ENCODE measurements at regions not wholly inside any gene's neighbourhood (a gene's known extent, or its start where the extent isn't known, plus 50 kb on each side); places are given as distances from the start of the nearest gene placed in this dataset.

DNA sequence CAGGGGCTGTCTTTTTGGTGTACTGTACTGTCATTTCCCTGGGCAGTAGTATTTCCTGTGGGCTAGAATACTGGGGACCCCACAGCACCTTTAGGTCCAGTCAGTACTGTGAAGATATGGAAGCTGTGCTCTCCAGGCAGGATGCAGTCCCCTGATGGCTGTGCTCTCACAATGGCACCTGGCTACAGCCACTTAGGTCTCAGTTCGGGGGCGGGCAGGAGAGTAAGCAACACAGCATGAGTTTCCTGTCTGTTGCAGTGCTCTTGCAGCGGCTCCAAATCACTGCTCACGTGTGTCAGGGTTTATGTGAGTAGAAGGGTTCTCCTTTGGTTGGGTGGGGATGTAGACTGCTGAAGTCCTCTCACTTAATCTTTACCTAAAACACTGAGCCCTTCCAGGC lies 810.4 kb downstream of the DACH1 start:
- Histone ChIP-seq H3K4me3 (no peak overlapping the region), H3K27ac (no peak overlapping the region)
- TF ChIP-seq, protein P1, sequence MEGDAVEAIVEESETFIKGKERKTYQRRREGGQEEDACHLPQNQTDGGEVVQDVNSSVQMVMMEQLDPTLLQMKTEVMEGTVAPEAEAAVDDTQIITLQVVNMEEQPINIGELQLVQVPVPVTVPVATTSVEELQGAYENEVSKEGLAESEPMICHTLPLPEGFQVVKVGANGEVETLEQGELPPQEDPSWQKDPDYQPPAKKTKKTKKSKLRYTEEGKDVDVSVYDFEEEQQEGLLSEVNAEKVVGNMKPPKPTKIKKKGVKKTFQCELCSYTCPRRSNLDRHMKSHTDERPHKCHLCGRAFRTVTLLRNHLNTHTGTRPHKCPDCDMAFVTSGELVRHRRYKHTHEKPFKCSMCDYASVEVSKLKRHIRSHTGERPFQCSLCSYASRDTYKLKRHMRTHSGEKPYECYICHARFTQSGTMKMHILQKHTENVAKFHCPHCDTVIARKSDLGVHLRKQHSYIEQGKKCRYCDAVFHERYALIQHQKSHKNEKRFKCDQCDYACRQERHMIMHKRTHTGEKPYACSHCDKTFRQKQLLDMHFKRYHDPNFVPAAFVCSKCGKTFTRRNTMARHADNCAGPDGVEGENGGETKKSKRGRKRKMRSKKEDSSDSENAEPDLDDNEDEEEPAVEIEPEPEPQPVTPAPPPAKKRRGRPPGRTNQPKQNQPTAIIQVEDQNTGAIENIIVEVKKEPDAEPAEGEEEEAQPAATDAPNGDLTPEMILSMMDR (IDR thresholded peaks at IDR 0.05), result no peak
- no peak for DNase-seq (ENCODE audit: low spot score)

DNA sequence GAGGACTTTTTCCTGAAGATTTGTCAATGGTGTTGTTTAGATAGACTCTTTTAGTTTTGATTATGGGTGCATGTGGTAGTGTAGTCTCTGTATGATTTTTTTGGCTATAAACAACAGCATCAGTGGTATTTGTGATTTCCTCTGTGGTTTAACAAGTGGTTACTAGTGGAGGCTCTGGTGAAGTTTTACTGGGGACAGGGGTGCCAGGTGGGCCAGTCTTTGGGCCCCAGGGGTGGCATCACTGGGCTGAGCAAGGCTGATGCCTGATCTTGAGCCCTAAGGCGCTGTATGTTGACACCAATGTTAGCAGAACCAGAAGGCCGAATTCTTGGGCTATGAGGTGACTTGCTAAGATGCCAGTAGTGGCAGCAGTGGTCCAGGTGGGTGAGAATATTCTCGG lies 811.4 kb downstream of the DACH1 start:
- no peak overlapping the region for H3K27ac ChIP-seq
- H3K4me3 ChIP-seq, result no peak overlapping the region
- no peak for DNase-seq (ENCODE audit: low spot score)
- TF ChIP-seq, protein P1 (IDR thresholded peaks at IDR 0.05), result no peak

DNA sequence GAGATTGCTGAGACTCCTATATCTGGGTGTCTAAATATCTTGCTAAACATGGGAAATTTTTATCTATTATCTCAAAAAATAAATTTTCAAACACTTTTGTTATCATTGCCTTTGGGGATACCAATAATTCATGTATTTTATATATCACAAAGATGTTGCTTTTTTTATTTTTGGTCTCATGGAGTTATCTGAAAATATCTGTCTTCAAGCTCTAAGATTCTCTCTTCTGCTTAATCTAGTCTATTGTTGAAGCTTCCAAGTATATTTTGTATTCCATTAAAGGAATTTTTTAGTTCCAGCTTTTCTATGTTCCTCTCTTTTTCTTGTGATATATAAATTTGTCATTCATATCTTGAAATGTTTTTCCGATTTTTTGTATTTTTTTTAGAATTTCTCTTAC lies 812.0 kb downstream of the DACH1 start:
- DNase-seq (ENCODE audit: low spot score), result no peak
- H3K27ac ChIP-seq, result no peak overlapping the region
- TF ChIP-seq, protein P1 (IDR thresholded peaks at IDR 0.05), result no peak
- no peak overlapping the region for H3K4me3 ChIP-seq

DNA sequence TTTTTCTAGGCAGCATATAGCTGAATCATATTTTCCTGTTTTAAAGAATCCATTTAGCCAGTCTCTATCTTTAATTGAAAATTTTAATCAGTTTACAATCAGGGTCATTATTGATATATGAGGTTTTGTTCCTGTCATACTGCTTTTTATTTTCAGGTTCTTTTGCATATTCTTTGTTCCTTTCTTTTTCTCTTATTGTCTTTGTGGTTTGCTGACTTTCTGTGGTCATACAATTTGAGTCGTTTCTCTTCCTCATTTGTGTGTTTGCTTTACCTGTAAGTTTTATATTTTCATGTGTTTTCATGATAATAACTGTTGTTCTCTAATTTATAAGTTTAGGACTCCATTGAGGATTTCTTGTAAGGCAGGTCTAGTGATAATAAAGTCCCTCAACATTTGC lies 812.6 kb downstream of the DACH1 start:
- no peak for DNase-seq (ENCODE audit: low spot score)
- H3K27ac ChIP-seq, result no peak overlapping the region
- TF ChIP-seq, protein P1 (IDR thresholded peaks at IDR 0.05), result no peak
- H3K4me3 ChIP-seq, result no peak overlapping the region

DNA sequence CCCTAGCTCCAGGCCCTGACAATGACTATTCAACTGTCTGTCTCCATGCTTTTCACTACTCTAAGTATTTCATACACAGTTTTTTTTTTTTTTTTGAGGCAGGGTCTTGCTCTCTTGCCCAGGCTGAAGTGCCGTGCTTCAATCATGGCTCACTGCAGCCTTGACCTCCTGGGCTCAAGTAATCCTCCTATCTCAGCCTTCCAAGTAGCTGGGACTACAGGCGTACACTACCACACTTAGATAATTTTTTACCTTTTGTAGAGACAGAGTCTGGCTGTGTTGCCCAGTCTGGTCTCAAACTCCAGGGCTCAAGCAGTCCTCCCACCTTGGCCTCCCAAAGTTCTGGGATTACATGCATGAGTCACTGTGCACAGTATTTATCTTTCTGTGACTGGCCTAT lies 815.4 kb downstream of the DACH1 start:
- H3K4me3 ChIP-seq, result no peak overlapping the region
- no peak overlapping the region for H3K27ac ChIP-seq
- TF ChIP-seq, protein P1 (IDR thresholded peaks at IDR 0.05), result no peak
- no peak for DNase-seq (ENCODE audit: low spot score)

DNA sequence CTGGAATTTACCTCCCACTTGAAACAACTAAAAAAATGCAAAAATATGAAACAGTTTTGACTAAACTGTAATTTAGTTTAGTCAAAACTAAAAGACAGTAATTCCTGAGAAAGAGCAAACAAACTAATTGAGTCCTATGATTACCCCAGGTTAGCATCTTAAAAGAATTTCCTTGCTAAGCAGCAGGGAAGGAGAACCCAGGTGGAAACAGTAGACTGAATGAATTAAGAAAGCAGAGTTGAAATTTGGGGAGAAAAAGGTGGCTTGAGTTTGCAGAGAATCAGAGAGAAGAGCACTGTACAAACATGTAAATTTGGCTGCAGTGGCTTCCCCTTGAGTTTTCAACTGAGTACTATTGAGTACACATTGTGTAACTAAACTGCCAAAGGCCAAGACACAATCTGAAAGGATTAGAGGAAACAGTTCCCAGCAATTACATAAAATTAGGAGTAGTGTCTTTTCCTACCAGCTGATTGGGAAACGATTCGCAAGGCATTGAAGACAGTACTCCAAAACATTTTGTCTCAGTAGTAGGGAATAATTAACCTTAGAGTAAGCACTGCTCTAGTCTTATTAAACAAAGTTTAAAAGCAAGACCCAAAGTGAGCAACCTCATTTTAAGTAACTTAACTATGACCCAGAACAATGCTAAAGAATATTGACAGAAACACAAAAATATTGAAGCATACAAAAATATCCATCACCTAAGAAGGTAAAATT lies 820.5 kb downstream of the DACH1 start:
- no peak overlapping the region for H3K27ac ChIP-seq
- DNase-seq (ENCODE audit: low spot score), result no peak

DNA sequence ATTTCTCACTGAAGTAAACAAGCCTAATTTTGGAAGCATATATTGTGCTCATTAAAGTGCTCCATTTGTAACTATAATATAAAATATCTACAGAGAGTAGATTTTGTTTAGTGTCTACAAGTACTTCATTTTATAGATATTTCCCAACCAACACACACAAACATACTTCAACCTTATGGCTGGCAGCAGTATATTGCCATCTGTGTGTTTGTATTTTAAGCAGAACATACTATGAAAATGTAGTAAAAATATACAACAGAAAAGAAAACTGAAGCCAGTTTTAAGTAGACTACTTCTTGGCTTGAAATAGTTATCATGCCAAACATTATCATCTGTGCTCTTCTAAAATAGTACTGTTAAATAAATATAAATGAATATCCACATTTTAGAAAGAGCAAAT lies 821.9 kb downstream of the DACH1 start:
- DNase-seq (ENCODE audit: low spot score), result no peak
- no peak overlapping the region for H3K27ac ChIP-seq
- H3K4me3 ChIP-seq, result no peak overlapping the region
- TF ChIP-seq, protein P1 (IDR thresholded peaks at IDR 0.05), result no peak

More for the DNA sequence above, 820.5 kb downstream of the DACH1 start:
- TF ChIP-seq, protein P1 (IDR thresholded peaks at IDR 0.05), result no peak
- no peak overlapping the region for H3K4me3 ChIP-seq

Data from coronary artery (tissue), 2 donors.